GM23338 (cell line): ENCODE measurements at regions not wholly inside any gene's neighbourhood (a gene's known extent, or its start where the extent isn't known, plus 50 kb on each side); places are given as distances from the start of the nearest gene placed in this dataset.

Source experiments
- ATAC-seq: fragments of 200-7000 bp; cut with Tn5 transposase; 3 replicates; pipeline ENCODE4 v1.9.1; 2020
- DNase-seq: peaks from one replicate; pipeline ENCODE4 v3.0.0-alpha.2; 2015; ENCODE audit warnings: low spot score
- H2AFZ ChIP-seq: fragments of 200-600 bp; sonication (generic); 2 replicates; pipeline ENCODE4 v1.8.0; 2016; ENCODE audit warnings: antibody characterized with exemption, mild to moderate bottlenecking, moderate library complexity
- H3F3A ChIP-seq: fragments of 200-600 bp; sonication (generic); replicated peaks from 2 replicates; pipeline ENCODE4 v1.8.0; 2017; ENCODE audit warnings: antibody characterized with exemption, mixed run types, low read depth
- H3K27ac ChIP-seq: fragments of 200-600 bp; sonication (generic); 2 replicates; pipeline ENCODE4 v1.6.1; 2016; ENCODE audit warnings: low read depth
- H3K27me3 ChIP-seq: fragments of 200-600 bp; sonication (generic); 2 replicates; pipeline ENCODE4 v1.8.0; 2016; ENCODE audit warnings: mild to moderate bottlenecking, mixed run types, moderate library complexity; ENCODE audit not compliant: insufficient read depth
- H3K36me3 ChIP-seq: fragments of 200-600 bp; sonication (generic); 2 replicates; pipeline ENCODE4 v1.8.0; 2016; ENCODE audit warnings: mild to moderate bottlenecking; ENCODE audit not compliant: insufficient read depth
- H3K4me1 ChIP-seq: fragments of 200-600 bp; sonication (generic); 2 replicates; pipeline ENCODE4 v1.8.0; 2016; ENCODE audit warnings: mild to moderate bottlenecking, moderate library complexity; ENCODE audit not compliant: insufficient read depth
- H3K4me2 ChIP-seq: fragments of 200-600 bp; sonication (generic); 2 replicates; pipeline ENCODE4 v1.7.1; 2017; ENCODE audit warnings: mixed run types
- H3K4me3 ChIP-seq: fragments of 200-600 bp; sonication (generic); 2 replicates; pipeline ENCODE4 v1.6.1; 2016; ENCODE audit warnings: mixed run types
- H3K79me2 ChIP-seq: fragments of 200-600 bp; sonication (generic); replicated peaks from 2 replicates; pipeline ENCODE4 v1.8.0; 2017; ENCODE audit warnings: mild to moderate bottlenecking; ENCODE audit not compliant: insufficient read depth
- H3K9me2 ChIP-seq: fragments of 200-600 bp; sonication (generic); 2 replicates; pipeline ENCODE4 v1.8.0; 2017; ENCODE audit not compliant: insufficient read depth
- H4K20me1 ChIP-seq: fragments of 200-600 bp; sonication (generic); replicated peaks from 2 replicates; pipeline ENCODE4 v1.8.0; 2017; ENCODE audit warnings: mild to moderate bottlenecking; ENCODE audit not compliant: insufficient read depth
- H3K27ac Mint-ChIP-seq: 2 replicates; pipeline ENCODE4 v1.8.0; 2020; ENCODE audit warnings: inconsistent platforms, mild to moderate bottlenecking, moderate library complexity, mixed read lengths
- H3K27me3 Mint-ChIP-seq: 3 replicates; pipeline ENCODE4 v1.8.0; 2022; ENCODE audit warnings: low read depth, mild to moderate bottlenecking, moderate library complexity, mixed read lengths, inconsistent platforms; ENCODE audit not compliant: insufficient read depth, poor library complexity
- H3K36me3 Mint-ChIP-seq: 3 replicates; pipeline ENCODE4 v1.8.0; 2021; ENCODE audit warnings: low read depth, mild to moderate bottlenecking, inconsistent platforms, moderate library complexity, mixed read lengths
- H3K4me1 Mint-ChIP-seq: 3 replicates; pipeline ENCODE4 v1.8.0; 2020; ENCODE audit warnings: mild to moderate bottlenecking, inconsistent platforms, mixed read lengths
- H3K4me3 Mint-ChIP-seq: 3 replicates; pipeline ENCODE4 v1.8.0; 2021; ENCODE audit warnings: moderate library complexity, mild to moderate bottlenecking, inconsistent platforms, mixed read lengths
- H3K9me3 Mint-ChIP-seq: 3 replicates; pipeline ENCODE4 v1.8.0; 2020; ENCODE audit warnings: moderate library complexity, mild to moderate bottlenecking, inconsistent platforms, mixed read lengths
- CREB1 ChIP-seq: fragments of 250-450 bp; sonication (Bioruptor Pico); IDR thresholded peaks from 2 replicates; pipeline ENCODE4 v1.5.0; 2020; ENCODE audit warnings: low read depth, mild to moderate bottlenecking, moderate library complexity
- CTCF ChIP-seq, 2 experiments: fragments of 200-600 bp in 1 of 2; sonication (generic) in 1 of 2; conservative IDR thresholded peaks; 2 replicates each; pipeline versions ENCODE4 v1.5.1 to v1.6.1; 2016 to 2017; ENCODE audit warnings: antibody characterized with exemption in 2 of 2, low read depth in 2 of 2, mild to moderate bottlenecking in 2 of 2, moderate library complexity in 1 of 2
- ETS1 ChIP-seq: IDR thresholded peaks from 2 replicates; pipeline ENCODE4 v1.6.1; 2016; ENCODE audit warnings: antibody characterized with exemption
- EZH2 ChIP-seq: fragments of 200-600 bp; sonication (generic); IDR thresholded peaks from one replicate; pipeline ENCODE4 v1.8.0; 2017; ENCODE audit warnings: antibody characterized with exemption, mild to moderate bottlenecking, low read depth; ENCODE audit not compliant: unreplicated experiment
- EZH2phosphoT487 ChIP-seq: fragments of 200-600 bp; sonication (generic); IDR thresholded peaks from one replicate; pipeline ENCODE4 v1.8.1; 2018; ENCODE audit warnings: antibody characterized with exemption; ENCODE audit not compliant: unreplicated experiment
- JUNB ChIP-seq: IDR thresholded peaks from one replicate; pipeline ENCODE4 v1.6.1; 2016; ENCODE audit warnings: antibody characterized with exemption; ENCODE audit not compliant: unreplicated experiment
- NANOG ChIP-seq: IDR thresholded peaks from 2 replicates; pipeline ENCODE4 v1.6.1; 2016; ENCODE audit warnings: antibody characterized with exemption, borderline replicate concordance
- POLR2AphosphoS5 ChIP-seq: IDR thresholded peaks from 2 replicates; pipeline ENCODE4 v1.6.1; 2016; ENCODE audit warnings: antibody characterized with exemption, low read depth
- ZNF114 ChIP-seq: fragments of 250-450 bp; sonication (Bioruptor Pico); IDR thresholded peaks from 2 replicates; pipeline ENCODE4 v1.5.0; 2020; ENCODE audit warnings: mild to moderate bottlenecking, moderate library complexity
- ZNF331 ChIP-seq: fragments of 250-450 bp; sonication (Bioruptor Pico); IDR thresholded peaks from 2 replicates; pipeline ENCODE4 v1.5.0; 2020; ENCODE audit warnings: low read depth, mild to moderate bottlenecking, moderate library complexity
- ZNF462 ChIP-seq: fragments of 250-450 bp; sonication (Bioruptor Pico); IDR thresholded peaks from 2 replicates; pipeline ENCODE4 v1.5.0; 2020; ENCODE audit warnings: mild to moderate bottlenecking, moderate library complexity

- no peaks in the 10 kb centered on the region for H4K20me1 ChIP-seq
- no peaks in the 10 kb centered on the region for H3K36me3 Mint-ChIP-seq
- H3K27ac Mint-ChIP-seq = no peak overlapping the region
- H3K27me3 ChIP-seq = peaks cover 57% of the 10 kb centered on the region
- H3F3A ChIP-seq = peaks cover 33% of the 10 kb centered on the region
- H3K27ac ChIP-seq = no peak overlapping the region
- H3K4me3 ChIP-seq = peak overlapping the region; percentile 63
- H3K4me1 Mint-ChIP-seq = peaks cover 73% of the 10 kb centered on the region
- TF ChIP-seq POLR2AphosphoS5 (0 out of 2 replicates have a peak, but pooled peaks have one; percentile 33), NANOG (no peak)
- H3K4me3 Mint-ChIP-seq = peak overlapping the region; percentile 65
- no peaks in the 10 kb centered on the region; the same call in 1 of the 2 replicates for H3K36me3 ChIP-seq
- H3K27me3 Mint-ChIP-seq = peaks cover 40% of the 10 kb centered on the region
- peaks cover 66% of the 10 kb centered on the region for H3K4me1 ChIP-seq
- no peaks in the 10 kb centered on the region; the same call in 1 of the 2 replicates for H3K9me2 ChIP-seq
- DNase-seq (peak; percentile 66), ATAC-seq (peak; percentile 51)
- H3K4me2 ChIP-seq = peak overlapping the region; percentile 98
- no peaks in the 10 kb centered on the region; the same call in 2 of the 3 replicates for H3K9me3 Mint-ChIP-seq
- H3K79me2 ChIP-seq = no peaks in the 10 kb centered on the region
- H2AFZ ChIP-seq = peak overlapping the region; percentile 95
These were observed 69.8 kb upstream of the SSBP3 start for GRCh38 chr1:54475946-54476516.

GRCh38 chr1:54475357-54475881 lies 69.2 kb upstream of the SSBP3 start:
- H3K4me3 ChIP-seq = peak overlapping the region; percentile 63
- no peak for TF ChIP-seq CTCF (conservative IDR thresholded peaks at IDR 0.05; ENCODE audit: low read depth in 2 of 2)
- no peak for TF ChIP-seq POLR2AphosphoS5
- no peak for TF ChIP-seq ZNF462 (CRISPR knock-in tag)
- TF ChIP-seq JUNB = no peak
- no peak for TF ChIP-seq NANOG
- TF ChIP-seq EZH2phosphoT487 = no peak
- TF ChIP-seq ZNF331 (CRISPR knock-in tag) = no peak
- TF ChIP-seq ZNF114 = no peak
- TF ChIP-seq CREB1 = no peak
- no peak for TF ChIP-seq EZH2
- TF ChIP-seq ETS1 = no peak

More at GRCh38 chr1:54475357-54475881, 69.2 kb upstream of the SSBP3 start:
- H3K36me3 Mint-ChIP-seq = no peaks in the 10 kb centered on the region
- H3K27ac Mint-ChIP-seq = peak overlapping the region; percentile 86; the same call in 1 of the 2 replicates
- H3K36me3 ChIP-seq = no peaks in the 10 kb centered on the region; the same call in 1 of the 2 replicates
- H3K79me2 ChIP-seq = no peaks in the 10 kb centered on the region
- no peaks in the 10 kb centered on the region; the same call in 1 of the 2 replicates for H3K9me2 ChIP-seq
- H3K4me3 Mint-ChIP-seq = peak overlapping the region; percentile 65
- peaks cover 38% of the 10 kb centered on the region for H3K27me3 Mint-ChIP-seq
- ATAC-seq (peak; percentile 36), DNase-seq (peak; percentile 81)
- peaks cover 60% of the 10 kb centered on the region for H3K4me1 ChIP-seq
- H3K4me2 ChIP-seq = peak overlapping the region; percentile 98
- no peaks in the 10 kb centered on the region for H4K20me1 ChIP-seq
- H3K4me1 Mint-ChIP-seq = peaks cover 67% of the 10 kb centered on the region
- no peak overlapping the region for H3K27ac ChIP-seq
- peaks cover 54% of the 10 kb centered on the region for H3K27me3 ChIP-seq
- peak overlapping the region; percentile 95 for H2AFZ ChIP-seq
- H3F3A ChIP-seq = peaks cover 33% of the 10 kb centered on the region
- H3K9me3 Mint-ChIP-seq = no peaks in the 10 kb centered on the region; the same call in 2 of the 3 replicates
